Psoas muscle (tissue), 7 donors: ENCODE measurements at regions not wholly inside any gene's neighbourhood (a gene's known extent, or its start where the extent isn't known, plus 50 kb on each side); places are given as distances from the start of the nearest gene placed in this dataset.

ENCODE experiments used
- ATAC-seq, 4 donors: fragments of 200-7000 bp; cut with Tn5 transposase; one replicate each; pipeline ENCODE4 v1.9.1; 2020; ENCODE audit warnings: moderate library complexity in 3 of 4, mild to moderate bottlenecking in 2 of 4
- DNase-seq, 2 donors: peaks; one replicate each; pipeline ENCODE4 v3.0.0-alpha.2; 2020
- H3K27ac ChIP-seq: fragments of 200-600 bp; one replicate; pipeline ENCODE4 v1.8.0; 2022
- H3K27me3 ChIP-seq, 3 donors: fragments of 200-600 bp in 1 of 3; one replicate each; pipeline versions ENCODE4 v1.6.1 to v1.8.0; 2013 to 2022; ENCODE audit warnings: low read length in 2 of 3, mild to moderate bottlenecking in 2 of 3, moderate library complexity in 1 of 3; ENCODE audit not compliant: insufficient read depth in 3 of 3
- H3K36me3 ChIP-seq, 2 donors: fragments of 200-600 bp in 1 of 2; one replicate each; pipeline versions ENCODE4 v1.6.1 to v1.8.0; 2013 to 2022; ENCODE audit warnings: low read depth in 1 of 2, mild to moderate bottlenecking in 1 of 2, moderate library complexity in 1 of 2; ENCODE audit not compliant: insufficient read depth in 1 of 2
- H3K4me1 ChIP-seq: fragments of 200-600 bp; one replicate; pipeline ENCODE4 v1.8.0; 2022
- H3K4me3 ChIP-seq: fragments of 200-600 bp; one replicate; pipeline ENCODE4 v1.8.0; 2022; ENCODE audit warnings: mild to moderate bottlenecking
- H3K9me3 ChIP-seq: fragments of 200-600 bp; one replicate; pipeline ENCODE4 v1.8.0; 2022
- CTCF ChIP-seq: fragments of 200-600 bp; IDR thresholded peaks from one replicate; pipeline ENCODE4 v1.8.0; 2022; ENCODE audit warnings: antibody characterized with exemption
- WGBS, 3 donors: extraction: QIAGEN DNeasy Blood & Tissue Kit; methylation state at CpG; one replicate each; pipeline versions ENCODE4 v1.1.6 to v1.1.7; 2013; 5-methylcytosine and 5-hydroxymethylcytosine counted together
- intact Hi-C, 2 donors: fragments of 100-400 bp; cut with DNase I; formaldehyde crosslinking; loops; one replicate each; pipeline versions ENCODE4 v1.11.0 to v1.14.2; 2022
- donor health status: healthy with polysubstance abuse.
- donor health status: DM: no; HTN: no; CAD: no; lungs with moderate emphysema.
- donor health status: Bipolar disorder and iron deficiency.
- donor health status: healthy.
- donor health status: DM: yes; HTN: yes; CAD: no.
- donor health status: DM: no; HTN: no; CAD: no.
- donor health status: DM: yes; HTN: yes; CAD: no.

GRCh38 chr10:4326647-4327046, 499.4 kb upstream of the AKR1E2 start:
- no peaks in the 10 kb centered on the region for H3K9me3 ChIP-seq
- H3K27me3 ChIP-seq: no peaks in the 10 kb centered on the region
- TF ChIP-seq CTCF: no peak
- intact Hi-C loops: no loop called here
- no peak for ATAC-seq
- H3K27ac ChIP-seq: no peak overlapping the region
- no peak for DNase-seq
- no peaks in the 10 kb centered on the region for H3K4me1 ChIP-seq
- no peaks in the 10 kb centered on the region for H3K36me3 ChIP-seq
- WGBS, 3 donors: 63 to 72% (median 66%) methylated on average over 5 of the region's 5 CpGs
- H3K4me3 ChIP-seq: no peak overlapping the region

- no peak overlapping the region for H3K27ac ChIP-seq
- WGBS, 3 donors: 87 to 91% (median 88%) methylated on average over 8 of the region's 8 CpGs
- TF ChIP-seq CTCF: no peak
- ATAC-seq (no peak), DNase-seq (no peak)
- no peaks in the 10 kb centered on the region for H3K9me3 ChIP-seq
- H3K4me3 ChIP-seq: no peak overlapping the region
- intact Hi-C loops: no loop called here
- H3K36me3 ChIP-seq: no peaks in the 10 kb centered on the region
- H3K27me3 ChIP-seq: no peaks in the 10 kb centered on the region
- H3K4me1 ChIP-seq: peaks cover 10% of the 10 kb centered on the region
Measured at GRCh38 chr10:4319870-4320367, 506.1 kb upstream of the AKR1E2 start.

- TF ChIP-seq CTCF: peak; percentile 17
- Histone ChIP-seq H3K27me3 (no peaks in the 10 kb centered on the region), H3K36me3 (no peaks in the 10 kb centered on the region), H3K27ac (peak overlapping the region; percentile 48), H3K9me3 (no peaks in the 10 kb centered on the region), H3K4me3 (no peak overlapping the region), H3K4me1 (peaks cover 10% of the 10 kb centered on the region)
- intact Hi-C loops: no loop called here
- WGBS, 3 donors: 29 to 39% (median 35%) methylated on average over 13 of the region's 13 CpGs
- DNase-seq: peak; percentile 29 to 56
- peak; percentile 77 to 83 (median 82) for ATAC-seq
Measured at GRCh38 chr10:4316161-4316810, 509.7 kb upstream of the AKR1E2 start.

- peak in 2 of 4 donors; percentile 51 to 56 for ATAC-seq
- Histone ChIP-seq H3K27me3 (no peaks in the 10 kb centered on the region), H3K4me1 (peaks cover 10% of the 10 kb centered on the region), H3K9me3 (no peaks in the 10 kb centered on the region), H3K4me3 (no peak overlapping the region), H3K36me3 (no peaks in the 10 kb centered on the region), H3K27ac (no peak overlapping the region)
- WGBS, 3 donors: 24% methylated on average over 4 of the region's 4 CpGs
- intact Hi-C loops: no loop called here
- no peak for DNase-seq
- TF ChIP-seq CTCF: no peak
Measured at GRCh38 chr10:4315551-4315950, 510.5 kb upstream of the AKR1E2 start.

GRCh38 chr10:4313051-4313450, 513.0 kb upstream of the AKR1E2 start:
- no peak for TF ChIP-seq CTCF
- ATAC-seq (no peak), DNase-seq (no peak)
- no peak overlapping the region for H3K27ac ChIP-seq
- peaks cover 20% of the 10 kb centered on the region for H3K4me1 ChIP-seq
- no peaks in the 10 kb centered on the region for H3K27me3 ChIP-seq
- intact Hi-C loops: no loop called here
- 65 to 71% (median 71%) methylated on average over 3 of the region's 3 CpGs for WGBS, 3 donors
- no peaks in the 10 kb centered on the region for H3K9me3 ChIP-seq
- no peaks in the 10 kb centered on the region for H3K36me3 ChIP-seq
- no peak overlapping the region for H3K4me3 ChIP-seq
